IMR-90 (cell line): ENCODE measurements at regions not wholly inside any gene's neighbourhood (a gene's known extent, or its start where the extent isn't known, plus 50 kb on each side); places are given as distances from the start of the nearest gene placed in this dataset.

Experiments used
- ATAC-seq: fragments of 200-7000 bp; cut with Tn5 transposase; 2 replicates; pipeline ENCODE4 v1.9.1; 2020; ENCODE audit warnings: low read depth, mild to moderate bottlenecking, moderate library complexity
- BruUV-seq: library from RNA; stranded (reverse); fragments of 400-500 nt; replicated peaks from 2 replicates; lab custom pipeline; 2021; lab: Mats Ljungman, UMichigan
- CTCF ChIA-PET: fragments of 300-600 bp; formaldehyde crosslinking; extraction: SDS; loops from one replicate; lab custom pipeline; 2021; ENCODE audit warnings: antibody characterized with exemption; lab: Yijun Ruan, JAX
- POLR2A ChIA-PET: fragments of 300-600 bp; sonication (Branson Sonifier 250); formaldehyde crosslinking; loops from one replicate; lab custom pipeline; 2022; ENCODE audit warnings: antibody characterized with exemption; ENCODE audit not compliant: unreplicated experiment; lab: Charles Lee
- DNase-seq: peaks from one replicate; pipeline ENCODE4 v3.0.0; 2013
- H2AFZ ChIP-seq: replicated peaks from 2 replicates; pipeline ENCODE3; 2013; ENCODE audit warnings: low read length, mild to moderate bottlenecking; ENCODE audit not compliant: poor library complexity
- H2AK5ac ChIP-seq: 2 replicates; pipeline ENCODE4 v1.6.1; 2013; ENCODE audit warnings: low read depth, low read length, inconsistent platforms
- H2AK9ac ChIP-seq: replicated peaks from 2 replicates; pipeline ENCODE3; 2013; ENCODE audit warnings: mild to moderate bottlenecking, low read depth, low read length, moderate library complexity; ENCODE audit not compliant: poor library complexity
- H2BK120ac ChIP-seq: 2 replicates; pipeline ENCODE4 v1.6.1; 2013; ENCODE audit warnings: low read depth, low read length, inconsistent platforms
- H2BK15ac ChIP-seq: 3 replicates; pipeline ENCODE4 v1.6.1; 2013; ENCODE audit warnings: low read depth, low read length, inconsistent platforms
- H2BK20ac ChIP-seq: 2 replicates; pipeline ENCODE4 v1.6.1; 2013; ENCODE audit warnings: low read depth, mild to moderate bottlenecking, inconsistent platforms, low read length, moderate library complexity
- H2BK5ac ChIP-seq: 2 replicates; pipeline ENCODE4 v1.6.1; 2013; ENCODE audit warnings: mild to moderate bottlenecking, low read depth, low read length, inconsistent platforms; ENCODE audit not compliant: poor library complexity, severe bottlenecking
- H3K14ac ChIP-seq: replicated peaks from 2 replicates; pipeline ENCODE4 v1.6.1; 2013; ENCODE audit warnings: low read depth, low read length, inconsistent platforms
- H3K18ac ChIP-seq: 2 replicates; pipeline ENCODE4 v1.6.1; 2013; ENCODE audit warnings: low read depth, low read length, control low read depth
- H3K23ac ChIP-seq: 2 replicates; pipeline ENCODE4 v1.6.1; 2013; ENCODE audit warnings: low read depth, low read length, inconsistent platforms
- H3K27ac ChIP-seq: 2 replicates; pipeline ENCODE4 v1.5.1; 2013; ENCODE audit warnings: mild to moderate bottlenecking, control low read depth, low read length; ENCODE audit not compliant: insufficient read depth
- H3K27me3 ChIP-seq: 2 replicates; pipeline ENCODE4 v1.6.1; 2013; ENCODE audit warnings: low read length; ENCODE audit not compliant: control insufficient read depth, insufficient read depth
- H3K36me3 ChIP-seq: 2 replicates; pipeline ENCODE4 v1.6.1; 2013; ENCODE audit warnings: low read length, mixed read lengths; ENCODE audit not compliant: control insufficient read depth, insufficient read depth
- H3K4ac ChIP-seq: 2 replicates; pipeline ENCODE4 v1.6.1; 2013; ENCODE audit warnings: low read depth, low read length, inconsistent platforms
- H3K4me1 ChIP-seq: 2 replicates; pipeline ENCODE4 v1.6.1; 2013; ENCODE audit warnings: low read length, mixed read lengths; ENCODE audit not compliant: control insufficient read depth, insufficient read depth
- H3K4me2 ChIP-seq: 2 replicates; pipeline ENCODE4 v1.6.1; 2013; ENCODE audit warnings: low read depth, mild to moderate bottlenecking, control low read depth, low read length, moderate library complexity
- H3K4me3 ChIP-seq: 2 replicates; pipeline ENCODE4 v1.5.1; 2013; ENCODE audit warnings: low read depth, mild to moderate bottlenecking, control low read depth, low read length, moderate library complexity; ENCODE audit not compliant: insufficient read depth
- H3K56ac ChIP-seq: 2 replicates; pipeline ENCODE4 v1.6.1; 2013; ENCODE audit warnings: low read length, inconsistent platforms; ENCODE audit not compliant: insufficient read depth; ENCODE audit errors: extremely low read depth
- H3K79me1 ChIP-seq, 2 experiments: 2 replicates each; pipeline ENCODE4 v1.6.1; 2013; ENCODE audit warnings: low read length in 2 of 2, inconsistent platforms in 1 of 2, low read depth in 1 of 2
- H3K9ac ChIP-seq: 2 replicates; pipeline ENCODE4 v1.6.1; 2013; ENCODE audit warnings: low read depth, low read length, control low read depth
- H3K9me1 ChIP-seq: 2 replicates; pipeline ENCODE4 v1.6.1; 2013; ENCODE audit warnings: low read length, inconsistent platforms; ENCODE audit not compliant: insufficient read depth
- H3K9me3 ChIP-seq: 2 replicates; pipeline ENCODE4 v1.6.1; 2013; ENCODE audit warnings: low read length; ENCODE audit not compliant: control insufficient read depth, insufficient read depth
- H4K20me1 ChIP-seq: 2 replicates; pipeline ENCODE4 v1.6.1; 2013; ENCODE audit warnings: low read length, inconsistent platforms; ENCODE audit not compliant: insufficient read depth
- H4K5ac ChIP-seq: 2 replicates; pipeline ENCODE4 v1.6.1; 2013; ENCODE audit warnings: mild to moderate bottlenecking, low read depth, low read length, control low read depth
- H4K8ac ChIP-seq, 2 experiments: 2 replicates each; pipeline ENCODE4 v1.6.1; 2013; ENCODE audit warnings: low read depth in 2 of 2, low read length in 2 of 2, control low read depth in 1 of 2, inconsistent platforms in 1 of 2
- H4K91ac ChIP-seq: 2 replicates; pipeline ENCODE4 v1.6.1; 2013; ENCODE audit warnings: low read depth, low read length, inconsistent platforms; ENCODE audit not compliant: insufficient read depth
- BHLHE40 ChIP-seq: fragments of 150-350 bp; IDR thresholded peaks from 2 replicates; pipeline ENCODE4 v1.6.1; 2016; ENCODE audit warnings: mild to moderate bottlenecking, low read depth, low read length
- CEBPB ChIP-seq: IDR thresholded peaks from 2 replicates; pipeline ENCODE4 v1.6.1; 2012; ENCODE audit warnings: low read depth, low read length, improper control_type of control experiment
- CHD1 ChIP-seq: IDR thresholded peaks from 2 replicates; pipeline ENCODE4 v1.6.1; 2012; ENCODE audit warnings: low read depth, low read length, improper control_type of control experiment
- CTCF ChIP-seq: conservative IDR thresholded peaks from 2 replicates; pipeline ENCODE4 v1.5.1; 2012; ENCODE audit warnings: mild to moderate bottlenecking, low read depth, low read length, improper control_type of control experiment
- ELK1 ChIP-seq: fragments of 150-350 bp; IDR thresholded peaks from 2 replicates; pipeline ENCODE4 v1.6.1; 2016; ENCODE audit warnings: low read depth, mild to moderate bottlenecking, low read length, moderate library complexity, borderline replicate concordance
- FOS ChIP-seq: fragments of 150-350 bp; IDR thresholded peaks from 2 replicates; pipeline ENCODE4 v1.6.1; 2016; ENCODE audit warnings: low read depth, low read length
- MAFK ChIP-seq: IDR thresholded peaks from 2 replicates; pipeline ENCODE4 v1.6.1; 2012; ENCODE audit warnings: low read depth, low read length, improper control_type of control experiment
- MAZ ChIP-seq: IDR thresholded peaks from 2 replicates; pipeline ENCODE4 v1.6.1; 2012; ENCODE audit warnings: low read depth, mild to moderate bottlenecking, low read length, improper control_type of control experiment, moderate library complexity, borderline replicate concordance
- MXI1 ChIP-seq: IDR thresholded peaks from 2 replicates; pipeline ENCODE4 v1.6.1; 2012; ENCODE audit warnings: low read depth, mild to moderate bottlenecking, low read length, moderate library complexity, borderline replicate concordance
- NFE2L2 ChIP-seq: fragments of 150-350 bp; IDR thresholded peaks from 2 replicates; pipeline ENCODE4 v1.6.1; 2016; ENCODE audit warnings: low read depth, mild to moderate bottlenecking, low read length
- POLR2A ChIP-seq: IDR thresholded peaks from 2 replicates; pipeline ENCODE4 v1.6.1; 2012; ENCODE audit warnings: mild to moderate bottlenecking, low read depth, low read length
- RAD21 ChIP-seq: IDR thresholded peaks from 2 replicates; pipeline ENCODE4 v1.6.1; 2012; ENCODE audit warnings: low read length, improper control_type of control experiment
- RCOR1 ChIP-seq: IDR thresholded peaks from 2 replicates; pipeline ENCODE4 v1.6.1; 2012; ENCODE audit warnings: mild to moderate bottlenecking, low read length, improper control_type of control experiment; ENCODE audit not compliant: insufficient replicate concordance
- RFX5 ChIP-seq: IDR thresholded peaks from 2 replicates; pipeline ENCODE4 v1.8.0; 2012; ENCODE audit warnings: low read depth, mild to moderate bottlenecking, low read length, moderate library complexity
- SMC3 ChIP-seq: fragments of 150-350 bp; IDR thresholded peaks from 2 replicates; pipeline ENCODE4 v1.6.1; 2016; ENCODE audit warnings: low read depth, mild to moderate bottlenecking, antibody characterized with exemption, low read length, moderate library complexity
- USF2 ChIP-seq: fragments of 150-350 bp; IDR thresholded peaks from 2 replicates; pipeline ENCODE4 v1.6.1; 2017; ENCODE audit warnings: mild to moderate bottlenecking, antibody characterized with exemption, low read length, low read depth
- WGBS, 2 experiments: methylation state at CpG; one replicate each; pipeline versions ENCODE4 v1.1.5 to v1.1.7; 2013; ENCODE audit warnings: missing lambda C conversion rate in 2 of 2; ENCODE audit not compliant: insufficient read length in 1 of 2; ENCODE audit errors: extremely low coverage in 2 of 2; 5-methylcytosine and 5-hydroxymethylcytosine counted together
- dilution Hi-C: fragments of 300-500 bp; cut with HindIII; formaldehyde crosslinking; loops from one replicate; pipeline ENCODE4 v1.14.3; 2018; ENCODE audit warnings: low sequenced_read_pairs; ENCODE audit not compliant: unreplicated experiment
- in situ Hi-C: fragments of 300-500 bp; cut with MboI; formaldehyde crosslinking; loops from 3 replicates; pipeline ENCODE4 v1.14.3; 2019; ENCODE audit warnings: low sequenced_read_pairs, inconsistent platforms, mixed read lengths
- intact Hi-C: fragments of 100-400 bp; cut with micrococcal nuclease; formaldehyde crosslinking; loops from 2 replicates; pipeline ENCODE4 v1.10.0; 2022

- Histone ChIP-seq H3K18ac (no peak overlapping the region), H3K4me3 (no peak overlapping the region), H3K4me1 (no peaks in the 10 kb centered on the region), H3K4me2 (no peak overlapping the region), H3K36me3 (no peaks in the 10 kb centered on the region), H3K4ac (no peak overlapping the region), H3K9ac (no peak overlapping the region), H4K8ac (no peak overlapping the region), H2BK5ac (no peak overlapping the region), H3K27ac (no peak overlapping the region), H3K9me3 (no peaks in the 10 kb centered on the region), H2AK9ac (no peak overlapping the region), H4K5ac (no peak overlapping the region), H3K56ac (no peak overlapping the region), H2AK5ac (no peak overlapping the region), H3K9me1 (no peaks in the 10 kb centered on the region), H2BK20ac (no peak overlapping the region), H3K23ac (no peak overlapping the region), H2BK120ac (no peak overlapping the region), H4K20me1 (no peaks in the 10 kb centered on the region), H2AFZ (no peak overlapping the region), H4K91ac (no peak overlapping the region), H3K27me3 (no peaks in the 10 kb centered on the region), H3K79me1 (no peaks in the 10 kb centered on the region), H2BK15ac (no peak overlapping the region), H3K14ac (no peak overlapping the region)
- dilution Hi-C loops (no loop called here), in situ Hi-C loops (no loop called here), intact Hi-C loops (no loop called here)
- no peak for ATAC-seq
- CTCF ChIA-PET, result no interaction called here
- TF ChIP-seq CEBPB, result no peak
- TF ChIP-seq USF2, result no peak
- no peak for TF ChIP-seq FOS
- no peak for TF ChIP-seq NFE2L2
- TF ChIP-seq RCOR1, result no peak
- no peak for TF ChIP-seq POLR2A
- no peak for TF ChIP-seq CHD1
- no peak for TF ChIP-seq RFX5
- TF ChIP-seq SMC3, result no peak
- no peak for TF ChIP-seq MAFK
- TF ChIP-seq MXI1, result no peak
- no peak for TF ChIP-seq RAD21
- no peak for TF ChIP-seq ELK1
- TF ChIP-seq MAZ, result no peak
- TF ChIP-seq CTCF, result no peak
- TF ChIP-seq BHLHE40, result no peak
- DNase-seq, result no peak
- POLR2A ChIA-PET, result no interaction called here
- no TSS peak for BruUV-seq
- WGBS, 2 experiments, result no CpG with 5 or more reads among the region's 2 CpGs
Measured at GRCh38 chr12:17459214-17459613, 630.8 kb downstream of the RERGL start.
